Umbilical cord (tissue), 1 donor: ENCODE measurements at regions not wholly inside any gene's neighbourhood (a gene's known extent, or its start where the extent isn't known, plus 50 kb on each side); places are given as distances from the start of the nearest gene placed in this dataset.

Experiments used
- DNase-seq: peaks from one replicate; pipeline ENCODE4 v3.0.0-alpha.2; 2015; ENCODE audit warnings: low spot score

DNA sequence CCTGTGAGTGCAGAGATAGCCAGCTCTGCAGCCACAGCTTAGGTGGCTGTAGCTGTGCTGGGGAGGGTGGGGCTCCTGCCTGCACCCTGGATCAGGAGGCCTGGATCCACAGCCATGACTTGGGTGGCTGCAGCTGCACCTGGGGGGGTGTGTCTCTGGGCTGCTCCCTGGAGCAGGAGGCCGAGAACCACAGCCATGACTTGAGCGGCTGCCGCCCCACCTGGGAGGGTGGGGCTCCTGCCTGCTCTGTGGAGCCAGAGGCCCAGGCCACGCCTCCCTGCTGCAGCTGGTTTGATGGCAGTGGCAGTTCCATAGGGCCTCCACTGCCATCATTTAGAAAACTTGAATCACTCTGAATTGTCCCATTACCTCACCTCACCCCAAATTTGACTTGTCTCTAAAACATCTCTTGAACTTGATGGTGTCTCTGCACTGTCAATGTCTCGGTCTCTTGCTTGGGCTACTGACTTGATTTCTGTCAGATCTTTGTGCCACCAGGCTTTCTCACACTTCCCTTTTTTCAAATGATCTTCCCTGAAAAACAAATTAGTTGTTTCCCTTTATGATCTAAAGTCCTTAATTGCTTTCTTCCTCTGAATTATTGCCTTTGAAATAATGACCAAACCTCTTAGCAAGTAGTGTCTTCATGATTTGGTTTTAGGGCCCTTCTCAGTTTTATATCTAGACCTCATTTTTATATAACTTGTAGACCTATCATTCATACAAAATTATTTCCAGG lies 313.2 kb upstream of the MME start:
- no peak for DNase-seq

DNA sequence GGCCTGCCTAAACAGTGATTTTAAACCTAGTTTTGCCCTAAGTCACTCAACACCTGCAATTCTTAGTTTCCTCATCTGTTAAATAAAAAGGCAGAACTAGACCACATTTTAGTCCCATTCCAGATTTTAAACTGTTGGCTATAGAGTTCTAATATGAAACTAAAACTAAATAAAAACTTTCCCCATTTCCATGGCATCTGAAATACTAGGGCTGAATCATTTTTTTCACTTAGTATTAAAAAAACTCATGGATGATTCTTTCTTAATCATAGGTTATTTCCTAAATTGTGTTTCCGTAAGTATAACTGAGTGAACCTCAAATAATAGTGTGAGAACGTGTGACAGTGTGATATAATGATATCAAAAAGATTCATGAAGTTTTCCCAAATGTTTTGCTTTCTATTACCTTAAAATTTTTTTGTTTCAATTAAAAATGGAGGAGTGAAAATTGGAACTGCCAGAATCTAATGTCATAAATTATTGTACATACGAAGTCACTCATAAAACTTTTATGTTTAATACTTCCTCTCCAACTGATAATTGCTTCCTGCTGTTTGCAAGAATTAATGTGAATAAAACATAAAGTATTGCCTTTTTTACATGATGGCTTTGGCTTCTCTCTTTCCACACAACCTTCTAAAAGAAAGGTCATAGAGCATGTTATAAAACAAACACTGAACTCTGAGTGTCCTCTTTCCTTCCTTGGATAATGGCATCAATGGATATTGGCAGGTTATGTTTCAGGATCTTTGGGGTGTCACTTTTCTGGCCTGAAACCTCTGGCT lies 315.1 kb upstream of the MME start:
- DNase-seq, result no peak

DNA sequence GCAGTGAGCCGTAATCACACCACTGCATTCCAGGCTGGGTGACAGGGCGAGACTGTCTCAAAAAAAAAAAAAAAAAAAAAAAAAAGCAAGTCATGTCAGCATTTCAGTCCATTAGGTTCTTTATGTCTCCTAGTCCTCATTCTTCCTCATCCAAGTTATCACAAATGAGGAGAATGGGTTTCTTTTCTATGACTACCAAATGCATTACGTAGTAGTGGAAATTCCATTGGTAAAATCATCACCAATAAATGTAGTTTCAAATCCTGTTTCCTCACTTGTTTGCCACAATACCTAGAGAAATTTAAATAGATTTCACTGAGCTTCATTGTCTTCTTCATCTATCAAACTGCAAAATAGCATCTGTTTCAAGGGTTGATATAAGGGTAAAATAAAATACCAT lies 317.6 kb upstream of the MME start:
- DNase-seq, result no peak

DNA sequence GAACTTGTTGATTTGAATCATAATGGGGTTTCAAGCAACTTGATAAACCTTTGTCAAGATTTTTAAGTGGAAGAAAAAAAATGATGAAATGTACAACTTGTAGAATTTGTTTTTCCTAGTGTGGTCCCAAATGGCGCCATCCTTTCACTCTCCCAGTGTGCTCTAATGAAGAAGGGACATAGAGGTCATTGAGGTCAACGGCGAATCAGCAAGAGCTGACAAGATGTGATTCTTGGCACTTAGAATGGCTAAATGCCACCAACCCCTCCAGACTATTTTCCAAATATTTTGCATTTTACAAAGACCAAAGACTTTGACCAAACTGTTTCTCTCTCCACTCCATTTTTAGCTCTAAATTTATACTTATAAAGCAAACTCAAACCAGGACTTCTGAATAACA lies 320.2 kb upstream of the MME start:
- DNase-seq, result no peak

DNA sequence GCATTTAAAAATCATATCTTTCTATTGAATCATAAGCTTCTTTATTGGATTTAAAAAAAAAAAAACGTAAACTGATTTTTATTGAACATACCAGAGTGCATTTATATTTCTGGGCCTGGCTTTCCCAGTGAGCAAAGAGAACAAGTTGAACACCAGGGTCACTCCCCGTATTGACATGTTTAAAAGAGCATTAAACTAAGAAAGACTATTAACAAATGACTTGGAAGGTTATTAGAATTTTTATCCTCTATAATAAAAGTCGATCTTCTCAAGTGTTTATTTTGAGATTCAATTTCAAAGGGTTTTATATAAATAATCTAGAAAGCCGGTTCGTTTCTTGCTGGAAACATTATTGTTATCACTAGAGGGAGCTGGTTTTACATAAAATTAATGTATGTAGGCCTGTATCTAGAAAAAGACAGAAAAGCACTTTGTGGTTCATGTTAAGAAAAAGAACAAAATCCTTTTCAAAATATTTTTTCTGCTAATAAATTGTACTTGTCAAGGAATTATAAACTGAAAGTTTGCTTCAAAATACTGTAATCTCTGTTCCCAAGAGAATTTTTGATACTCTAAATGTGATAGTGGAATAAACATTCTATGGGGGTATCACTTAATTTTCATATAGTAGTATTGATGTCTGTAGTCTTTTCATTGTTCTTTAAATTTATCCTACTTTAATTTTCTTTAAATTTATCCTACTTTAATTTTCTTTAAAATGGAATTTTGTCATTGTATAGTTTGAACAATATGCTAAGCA lies 321.8 kb upstream of the MME start:
- peak; percentile 61 for DNase-seq

DNA sequence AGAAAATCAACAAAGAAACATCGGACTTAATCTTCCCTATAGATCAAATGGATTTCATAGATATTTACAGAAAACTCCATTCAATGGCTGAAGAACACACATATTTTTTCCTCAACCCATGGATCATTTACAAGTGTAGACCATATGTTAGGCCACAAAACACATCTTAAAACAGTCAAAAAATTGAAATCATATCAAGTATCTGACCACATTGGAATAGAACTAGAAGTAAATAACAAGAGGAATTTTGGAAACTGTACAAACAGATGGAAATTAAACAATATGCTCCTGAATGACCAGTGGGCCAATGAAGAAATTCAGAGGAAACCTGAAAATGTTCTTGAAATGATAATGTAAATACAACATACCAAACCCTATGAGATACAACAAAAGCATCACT lies 323.1 kb upstream of the GPR149 start:
- DNase-seq, result no peak

DNA sequence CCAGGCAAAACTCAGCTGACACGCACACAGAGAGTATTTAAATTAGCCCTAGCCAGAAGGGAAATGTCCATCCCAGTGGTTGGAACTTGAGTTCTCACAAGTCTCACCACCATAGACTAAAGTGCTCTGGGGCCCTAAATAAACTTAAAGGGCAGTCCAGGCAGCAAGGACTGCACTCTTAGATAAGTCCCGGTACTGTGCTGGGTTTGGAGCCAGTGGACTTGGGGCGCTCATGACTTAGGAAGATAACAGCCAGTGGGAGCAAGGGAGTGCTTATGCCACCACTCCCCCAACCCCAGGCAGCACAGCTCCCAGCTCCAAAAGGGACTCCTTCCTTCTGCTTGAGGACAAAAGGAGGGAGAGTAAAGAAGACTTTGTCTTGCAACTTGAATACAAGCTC lies 319.5 kb upstream of the GPR149 start:
- no peak for DNase-seq

DNA sequence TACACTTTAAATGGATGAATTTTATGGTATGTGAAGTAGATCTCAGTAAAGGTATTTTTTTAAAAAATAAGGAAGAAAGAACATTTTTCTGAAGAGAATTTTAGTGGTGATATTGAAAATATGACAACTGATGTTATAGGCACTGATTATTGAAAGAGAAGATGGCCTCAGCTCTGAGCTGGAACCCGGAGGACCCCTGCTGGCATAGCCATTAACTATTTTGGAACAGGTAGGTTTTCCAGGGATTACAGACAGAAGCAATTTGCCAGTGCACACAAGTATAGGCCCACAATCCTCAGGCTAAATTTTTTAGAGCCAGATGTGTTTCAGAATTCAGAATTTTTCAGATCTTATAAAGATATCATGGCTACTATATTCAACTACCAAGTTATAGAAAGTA lies 315.9 kb upstream of the GPR149 start:
- DNase-seq, result no peak

DNA sequence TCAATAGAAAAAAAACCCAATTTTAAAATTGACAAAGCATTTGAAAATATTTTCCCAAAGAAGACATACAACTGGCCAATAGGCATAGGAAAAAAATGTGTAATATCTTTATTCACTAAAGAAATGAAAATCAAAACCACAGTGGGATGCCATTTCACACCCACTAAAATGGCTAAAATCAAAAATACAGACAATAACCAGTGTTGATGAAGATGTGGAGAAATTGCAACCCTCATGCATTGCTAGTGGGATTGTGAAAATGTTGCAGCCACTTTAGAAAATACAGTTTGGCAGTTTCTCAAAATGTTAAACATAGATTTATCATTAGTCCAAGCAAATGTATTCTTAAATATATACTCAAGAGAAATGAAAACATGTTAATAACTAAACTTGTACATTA lies 315.1 kb upstream of the GPR149 start:
- no peak for DNase-seq

DNA sequence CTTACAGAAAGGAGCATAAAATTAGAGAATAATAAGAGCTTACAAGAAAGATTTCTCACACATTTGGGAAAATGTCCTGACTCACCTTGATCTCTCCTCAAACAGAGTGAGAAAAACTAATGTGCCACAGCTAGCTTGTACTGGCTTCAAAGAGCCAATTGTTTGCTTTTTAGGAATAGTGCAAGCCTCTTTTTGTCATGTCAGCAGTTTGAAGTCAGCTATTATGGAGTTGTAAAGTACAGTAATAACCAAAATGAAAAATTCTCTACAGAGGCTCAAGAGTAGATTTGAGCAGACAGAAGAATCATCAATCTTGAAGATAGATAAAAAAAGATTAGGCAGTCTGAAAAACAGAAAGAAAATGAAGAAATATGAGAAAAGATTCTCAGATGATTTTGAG lies 313.4 kb upstream of the GPR149 start:
- DNase-seq, result no peak

DNA sequence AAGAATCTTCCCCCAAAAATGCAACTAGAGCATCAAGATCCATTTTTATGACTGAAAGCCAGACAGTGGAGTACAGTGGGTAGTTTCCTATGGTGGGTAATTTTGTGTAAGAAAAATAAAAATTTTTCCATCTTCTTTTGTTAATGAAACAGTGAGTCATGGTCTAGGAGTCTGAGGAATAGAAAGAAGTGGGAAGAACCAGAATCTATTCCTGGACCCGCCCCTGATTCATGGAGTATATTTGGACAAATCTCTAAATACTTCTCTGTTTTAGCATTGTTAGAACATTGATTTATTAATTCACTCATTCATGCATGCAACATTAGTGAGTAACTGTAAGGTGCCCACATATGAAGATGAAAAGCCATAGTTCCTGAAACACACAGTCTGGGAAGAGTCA lies 304.5 kb upstream of the GPR149 start:
- no peak for DNase-seq

DNA sequence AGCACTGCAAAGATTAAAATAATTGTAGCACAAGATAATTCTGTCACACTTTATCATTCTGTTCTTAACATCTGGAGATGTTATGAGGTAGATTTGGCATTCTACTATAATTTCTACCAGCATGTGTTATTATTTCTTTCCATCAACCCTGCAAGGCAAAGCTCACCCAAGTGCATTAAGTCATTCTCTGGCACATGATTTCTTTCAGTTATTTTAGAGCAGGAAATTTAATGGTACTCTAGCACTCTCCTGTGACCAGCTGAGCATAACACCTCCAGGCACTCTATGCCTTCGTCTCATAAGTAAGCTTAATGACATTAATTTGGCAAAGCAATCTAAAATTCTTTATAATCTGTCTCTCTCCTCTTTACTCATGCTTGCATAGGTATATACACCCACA lies 300.2 kb upstream of the GPR149 start:
- peak; percentile 55 for DNase-seq

DNA sequence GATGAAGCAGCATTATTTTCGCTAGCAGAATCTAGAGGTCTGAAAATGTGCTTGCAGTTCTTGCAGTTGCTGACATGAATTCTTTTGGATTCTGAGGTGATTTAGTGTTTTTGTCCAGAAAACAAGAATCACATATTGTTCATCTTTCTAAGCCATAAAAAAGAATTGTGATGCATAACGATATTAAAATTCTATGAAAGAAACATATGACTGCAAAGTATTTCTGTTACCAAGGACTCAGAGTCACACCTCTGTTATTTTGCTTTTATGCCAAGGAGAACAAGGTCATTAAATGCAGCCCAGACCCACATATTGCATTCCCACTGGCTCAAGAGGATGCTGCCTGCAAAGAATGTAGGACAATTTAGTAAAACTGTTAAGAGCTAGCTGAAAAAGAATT lies 299.8 kb upstream of the GPR149 start:
- peak; percentile 7 for DNase-seq

DNA sequence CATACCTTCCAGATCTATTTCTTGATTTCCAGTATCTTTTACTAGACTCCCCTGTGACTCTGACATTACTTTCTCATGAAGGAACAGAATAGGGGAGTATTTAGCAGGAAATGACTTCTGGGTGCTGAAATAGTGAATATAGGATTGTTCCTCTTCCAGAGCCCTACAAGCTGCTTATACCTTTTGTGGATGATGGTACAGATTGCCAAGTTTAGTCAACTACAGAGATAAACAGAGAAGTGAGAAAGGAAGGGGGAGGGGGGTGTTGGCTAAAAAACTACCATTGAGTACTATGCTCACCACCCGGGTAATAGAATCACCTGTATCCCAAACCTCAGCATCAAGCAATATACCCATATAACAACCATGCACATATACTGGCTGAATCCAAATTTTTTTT lies 298.3 kb upstream of the GPR149 start:
- no peak for DNase-seq

DNA sequence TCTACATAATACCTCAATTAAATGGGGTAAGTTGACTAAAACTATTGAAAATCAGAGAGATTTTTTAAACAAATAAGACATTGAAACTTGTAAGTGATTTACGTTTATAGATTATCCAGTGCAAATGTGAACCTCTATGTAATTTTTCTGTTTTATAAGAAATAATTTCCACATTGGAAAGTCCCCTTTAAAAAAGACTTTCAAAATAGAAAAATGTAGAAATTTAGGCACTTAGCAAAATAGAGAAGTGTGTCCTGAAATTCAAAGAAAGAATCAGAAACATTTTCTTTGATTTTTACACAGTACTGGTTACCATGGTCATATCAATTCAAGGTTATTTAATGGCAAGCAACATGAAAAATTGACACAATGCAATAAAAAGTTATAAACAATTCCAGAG lies 290.9 kb upstream of the GPR149 start:
- no peak for DNase-seq

DNA sequence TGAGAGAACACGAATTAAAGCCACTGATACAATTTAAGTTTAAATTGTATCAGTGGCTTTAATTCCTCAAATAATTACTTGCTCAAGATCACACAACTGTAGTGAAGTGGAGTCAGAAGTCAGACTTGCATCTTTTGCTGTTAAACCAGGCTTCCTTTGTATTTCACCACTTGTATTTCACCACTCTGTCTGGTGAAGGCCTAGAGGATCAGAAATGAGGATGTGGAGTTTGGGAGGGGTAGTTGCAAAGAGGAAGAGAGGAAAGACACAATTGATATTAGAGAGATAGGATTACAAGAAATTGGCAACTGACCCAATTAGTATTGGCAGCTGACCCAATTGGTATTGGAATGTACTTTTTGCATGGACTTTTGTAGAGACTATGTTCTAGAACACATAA lies 288.1 kb upstream of the GPR149 start:
- no peak for DNase-seq

DNA sequence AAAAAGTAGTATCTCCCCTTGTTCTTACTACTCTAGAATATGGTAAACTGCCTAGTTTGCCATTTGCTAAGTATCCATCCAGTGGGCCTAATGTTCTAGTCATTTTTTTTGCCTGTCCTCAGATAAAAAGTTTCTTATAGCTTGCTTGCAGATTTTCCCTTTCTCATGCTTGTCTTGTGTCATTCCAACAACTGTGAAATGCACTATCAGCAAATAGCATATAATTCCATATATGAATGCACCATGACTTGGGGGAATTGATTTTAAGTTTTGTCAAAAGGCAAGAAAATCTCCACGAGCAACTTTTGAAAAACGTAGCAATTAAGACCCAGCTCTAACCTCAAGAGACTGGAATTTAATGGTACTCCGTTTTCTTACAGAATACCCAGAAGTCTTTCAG lies 286.2 kb upstream of the GPR149 start:
- DNase-seq, result no peak

DNA sequence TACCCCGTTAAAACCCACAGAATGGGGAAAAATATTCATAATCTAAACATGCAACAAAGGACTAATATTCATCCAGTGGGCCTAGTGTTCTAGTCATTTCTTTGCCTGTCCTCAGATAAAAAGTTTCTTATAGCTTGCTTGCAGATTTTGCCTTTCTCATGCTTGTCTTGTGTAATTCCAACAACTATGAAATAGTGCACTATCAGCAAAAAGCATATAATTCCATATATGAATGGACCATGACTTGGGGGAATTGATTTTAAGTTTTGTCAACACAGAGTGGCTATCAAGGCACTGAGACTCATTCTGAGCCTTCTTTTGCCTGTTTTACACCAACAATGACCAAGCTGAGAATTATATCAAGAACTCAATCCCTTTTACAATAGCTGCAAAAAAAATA lies 278.6 kb upstream of the GPR149 start:
- no peak for DNase-seq

DNA sequence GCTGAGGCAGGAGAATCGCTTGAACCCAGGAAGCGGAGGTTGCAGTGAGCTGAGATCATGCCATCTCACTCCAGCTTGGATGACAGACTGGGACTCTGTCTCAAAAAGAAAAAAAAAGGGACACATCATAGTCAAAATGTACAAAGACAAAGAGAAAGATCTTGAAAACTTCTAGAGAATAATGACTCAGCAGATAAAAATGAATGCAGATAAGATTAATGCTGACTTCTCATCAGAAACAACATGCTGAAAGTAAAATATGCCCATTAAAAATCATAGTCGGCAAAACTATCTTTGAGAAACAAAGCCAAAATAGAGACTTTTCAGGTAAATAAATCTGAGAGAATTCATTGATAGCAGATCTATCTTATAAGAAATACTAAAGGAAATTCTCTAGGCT lies 271.1 kb upstream of the GPR149 start:
- no peak for DNase-seq

DNA sequence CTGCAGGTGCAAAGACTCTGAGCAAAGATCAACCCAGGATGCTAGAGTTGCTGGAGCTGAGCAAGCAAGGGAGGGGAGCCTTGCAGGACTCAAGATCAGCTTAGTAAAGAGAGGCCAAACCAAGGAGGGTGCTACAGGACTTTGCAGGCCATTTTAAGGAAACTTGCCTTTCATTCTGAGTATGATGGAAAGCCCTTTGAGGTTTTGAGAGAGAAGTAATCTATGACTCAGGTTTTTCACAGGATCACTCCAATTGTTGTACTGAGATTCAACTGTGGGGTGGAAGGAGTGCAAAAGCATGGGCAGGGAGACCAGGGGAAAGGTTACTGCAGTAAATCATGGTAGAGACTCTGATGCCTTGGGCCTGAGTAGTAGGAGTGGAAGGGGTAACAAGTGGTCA lies 260.4 kb upstream of the GPR149 start:
- DNase-seq, result no peak

DNA sequence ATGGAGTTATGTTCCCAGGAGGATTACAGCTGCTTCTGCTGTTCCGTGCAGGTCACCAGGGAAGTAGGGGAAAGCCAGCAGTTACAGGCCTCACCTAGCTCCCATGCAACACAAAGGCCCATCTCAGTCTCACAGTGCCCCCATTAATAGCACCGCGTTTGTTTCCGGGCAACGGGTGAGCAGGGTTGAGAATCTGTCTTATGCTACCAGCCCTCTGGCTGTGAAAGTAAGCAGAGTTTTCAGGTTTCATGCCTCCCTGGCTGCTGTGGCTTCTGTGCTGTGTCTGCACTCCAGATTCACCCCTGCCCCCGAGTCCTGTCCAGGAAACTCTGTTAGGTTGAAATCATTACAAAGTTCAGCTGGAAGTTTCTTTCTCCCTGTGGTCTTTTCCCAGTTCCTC lies 254.4 kb upstream of the GPR149 start:
- no peak for DNase-seq

DNA sequence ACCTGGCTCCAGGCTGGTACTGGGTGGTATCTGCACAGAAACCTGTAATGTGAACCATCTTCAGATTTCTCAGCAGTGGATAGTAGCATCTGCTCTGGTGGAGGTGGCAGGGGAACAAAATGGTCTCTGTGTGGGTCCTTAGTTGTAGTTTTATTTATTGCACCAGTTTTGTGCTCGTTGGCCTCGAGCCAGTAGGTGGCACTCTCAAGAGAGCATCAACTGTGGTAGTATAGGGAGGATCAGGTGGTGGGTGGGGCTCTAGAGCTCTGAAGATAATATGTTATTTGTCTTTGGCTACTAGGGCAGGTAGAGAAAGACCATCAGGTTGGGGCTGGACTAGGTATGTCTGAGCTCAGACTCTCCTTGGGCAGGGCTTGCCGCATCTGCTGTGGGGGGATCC lies 254.0 kb upstream of the GPR149 start:
- no peak for DNase-seq
